GM19468 (cell line): ENCODE measurements at regions not wholly inside any gene's neighbourhood (a gene's known extent, or its start where the extent isn't known, plus 50 kb on each side); places are given as distances from the start of the nearest gene placed in this dataset.

Experiments used
- ATAC-seq: cut with Tn5 transposase; IDR thresholded peaks from one replicate; pipeline ENCODE4 v1.9.1; 2021; ENCODE audit warnings: mild to moderate bottlenecking, moderate library complexity, moderate number of reproducible peaks; ENCODE audit not compliant: unreplicated experiment; ENCODE audit errors: extremely low read depth

GRCh38 chr13:44280456-44280855 lies 93.2 kb upstream of the SERP2 start:
- no peak for ATAC-seq

- no peak for ATAC-seq
These were observed 92.2 kb upstream of the SERP2 start for GRCh38 chr13:44281252-44282000.

- ATAC-seq, result no peak
These were observed 90.0 kb upstream of the SERP2 start for GRCh38 chr13:44283600-44283999.

- ATAC-seq, result no peak
These were observed 85.7 kb upstream of the SERP2 start for GRCh38 chr13:44287958-44288357.

GRCh38 chr13:44292545-44292944 lies 81.1 kb upstream of the SERP2 start:
- ATAC-seq, result no peak

GRCh38 chr13:44293374-44293773 lies 80.2 kb upstream of the SERP2 start:
- no peak for ATAC-seq

GRCh38 chr13:44293908-44294735 lies 79.5 kb upstream of the SERP2 start:
- no peak for ATAC-seq

- ATAC-seq, result no peak
These were observed 78.7 kb upstream of the SERP2 start for GRCh38 chr13:44294876-44295275.

- no peak for ATAC-seq
These were observed 76.8 kb upstream of the SERP2 start for GRCh38 chr13:44296856-44297255.

- no peak for ATAC-seq
These were observed 75.3 kb upstream of the SERP2 start for GRCh38 chr13:44298314-44298713.

- ATAC-seq, result no peak
These were observed 74.3 kb upstream of the SERP2 start for GRCh38 chr13:44299152-44299943.

GRCh38 chr13:44300895-44301638 lies 72.6 kb upstream of the SERP2 start:
- ATAC-seq, result peak; percentile 60

GRCh38 chr13:44301639-44302015 lies 72.0 kb upstream of the SERP2 start:
- no peak for ATAC-seq

- ATAC-seq, result no peak
These were observed 71.4 kb upstream of the SERP2 start for GRCh38 chr13:44302233-44302632.

- ATAC-seq, result no peak
These were observed 70.6 kb upstream of the SERP2 start for GRCh38 chr13:44302940-44303575.

- ATAC-seq, result no peak
These were observed 69.8 kb upstream of the SERP2 start for GRCh38 chr13:44303681-44304432.

GRCh38 chr13:44304433-44304725 lies 69.2 kb upstream of the SERP2 start:
- no peak for ATAC-seq

GRCh38 chr13:44305286-44305685 lies 68.3 kb upstream of the SERP2 start:
- no peak for ATAC-seq

GRCh38 chr13:44305917-44306370 lies 67.7 kb upstream of the SERP2 start:
- ATAC-seq, result no peak
